GM12874 (cell line): ENCODE measurements at regions not wholly inside any gene's neighbourhood (a gene's known extent, or its start where the extent isn't known, plus 50 kb on each side); places are given as distances from the start of the nearest gene placed in this dataset.

Experiments used
- TF ChIP-seq, protein P1 (sequence below): IDR thresholded peaks from 2 replicates; pipeline ENCODE4 v1.5.1; 2011; ENCODE audit warnings: low read depth, mild to moderate bottlenecking, control low read depth, low read length, moderate library complexity; ENCODE audit not compliant: insufficient read depth

GRCh38 chr10:47152861-47153349, 147.1 kb upstream of the GDF10 start:
- TF ChIP-seq, protein P1, sequence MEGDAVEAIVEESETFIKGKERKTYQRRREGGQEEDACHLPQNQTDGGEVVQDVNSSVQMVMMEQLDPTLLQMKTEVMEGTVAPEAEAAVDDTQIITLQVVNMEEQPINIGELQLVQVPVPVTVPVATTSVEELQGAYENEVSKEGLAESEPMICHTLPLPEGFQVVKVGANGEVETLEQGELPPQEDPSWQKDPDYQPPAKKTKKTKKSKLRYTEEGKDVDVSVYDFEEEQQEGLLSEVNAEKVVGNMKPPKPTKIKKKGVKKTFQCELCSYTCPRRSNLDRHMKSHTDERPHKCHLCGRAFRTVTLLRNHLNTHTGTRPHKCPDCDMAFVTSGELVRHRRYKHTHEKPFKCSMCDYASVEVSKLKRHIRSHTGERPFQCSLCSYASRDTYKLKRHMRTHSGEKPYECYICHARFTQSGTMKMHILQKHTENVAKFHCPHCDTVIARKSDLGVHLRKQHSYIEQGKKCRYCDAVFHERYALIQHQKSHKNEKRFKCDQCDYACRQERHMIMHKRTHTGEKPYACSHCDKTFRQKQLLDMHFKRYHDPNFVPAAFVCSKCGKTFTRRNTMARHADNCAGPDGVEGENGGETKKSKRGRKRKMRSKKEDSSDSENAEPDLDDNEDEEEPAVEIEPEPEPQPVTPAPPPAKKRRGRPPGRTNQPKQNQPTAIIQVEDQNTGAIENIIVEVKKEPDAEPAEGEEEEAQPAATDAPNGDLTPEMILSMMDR: 0 out of 2 replicates have a peak, but pooled peaks have one; percentile 15

DNA sequence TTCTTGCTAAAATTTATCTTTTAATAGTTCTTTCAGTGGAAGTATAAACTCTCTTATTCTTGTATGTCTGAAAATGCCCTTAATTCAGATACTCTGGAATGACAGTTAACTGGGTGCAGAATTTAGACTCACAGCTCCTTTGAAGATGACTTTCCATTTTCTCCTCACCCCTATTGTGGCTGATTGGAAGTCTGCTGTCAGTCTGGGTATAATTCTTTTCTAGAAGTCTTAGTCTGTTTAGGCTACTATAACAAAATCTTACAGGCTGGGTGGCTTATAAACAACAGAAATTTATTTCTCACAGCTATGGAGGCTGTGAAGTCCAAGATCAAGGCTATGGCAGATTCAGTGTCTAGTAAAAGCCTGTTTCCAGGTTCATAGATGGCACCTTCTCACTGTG, 145.2 kb upstream of the GDF10 start:
- TF ChIP-seq, protein P1: no peak

DNA sequence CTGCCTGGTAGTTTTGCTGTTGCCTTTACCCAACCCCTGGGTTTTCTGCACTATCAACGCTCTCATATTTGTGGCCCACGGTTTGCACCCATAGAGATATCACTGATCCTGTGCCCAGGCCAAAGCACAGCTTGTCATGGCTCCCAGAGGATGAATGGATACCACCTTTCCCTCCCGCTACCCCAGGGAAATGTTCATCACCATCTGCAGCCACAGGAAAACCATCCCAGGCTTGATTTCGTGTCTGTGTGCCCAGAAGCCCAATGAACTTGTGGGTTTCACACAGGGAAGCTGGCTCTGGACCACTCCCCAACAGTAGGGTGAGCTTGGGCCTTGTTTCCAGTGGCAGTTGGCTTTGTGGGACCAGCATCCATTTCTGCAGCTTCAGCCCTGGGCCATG, 143.1 kb upstream of the GDF10 start:
- TF ChIP-seq, protein P1: no peak

- TF ChIP-seq, protein P1: no peak
Measured at GRCh38 chr10:47158116-47159071, 141.6 kb upstream of the GDF10 start.

- TF ChIP-seq, protein P1: no peak
Measured at GRCh38 chr10:47159361-47160260, 140.4 kb upstream of the GDF10 start.

- TF ChIP-seq, protein P1: no peak
Measured at GRCh38 chr10:47160261-47160908, 139.6 kb upstream of the GDF10 start.
